OCI-LY7 (cell line): ENCODE measurements at regions not wholly inside any gene's neighbourhood (a gene's known extent, or its start where the extent isn't known, plus 50 kb on each side); places are given as distances from the start of the nearest gene placed in this dataset.

ENCODE experiments used
- BruUV-seq: library from RNA; stranded (reverse); fragments of 400-500 nt; replicated peaks from 2 replicates; lab custom pipeline; 2021; lab: Mats Ljungman, UMichigan
- CTCF ChIA-PET: fragments of 300-600 bp; sonication (Branson Sonifier 250); formaldehyde crosslinking; loops from one replicate; lab custom pipeline; 2022; ENCODE audit warnings: antibody characterized with exemption; ENCODE audit not compliant: unreplicated experiment; lab: Charles Lee
- POLR2A ChIA-PET: fragments of 300-600 bp; sonication (Branson Sonifier 250); formaldehyde crosslinking; loops from one replicate; lab custom pipeline; 2022; ENCODE audit warnings: antibody characterized with exemption; lab: Charles Lee
- DNase-seq: peaks from one replicate; pipeline ENCODE4 v3.0.0-alpha.2; 2015; ENCODE audit warnings: low spot score
- H2AFZ ChIP-seq: fragments of 200-600 bp; sonication (generic), shearing (Covaris generic); 2 replicates; pipeline ENCODE4 v1.6.1; 2014; ENCODE audit warnings: mild to moderate bottlenecking, antibody characterized with exemption, low read length, moderate library complexity
- H3K27ac ChIP-seq: fragments of 200-600 bp; sonication (generic); 2 replicates; pipeline ENCODE4 v1.5.1; 2014; ENCODE audit warnings: mixed run types, low read depth, mild to moderate bottlenecking, moderate library complexity, low read length, inconsistent platforms; ENCODE audit not compliant: poor library complexity, severe bottlenecking
- H3K36me3 ChIP-seq: fragments of 200-600 bp; sonication (generic); 2 replicates; pipeline ENCODE4 v1.6.1; 2014; ENCODE audit warnings: mild to moderate bottlenecking, antibody characterized with exemption, low read length, moderate library complexity, mixed read lengths; ENCODE audit not compliant: insufficient read depth
- H3K4me1 ChIP-seq: fragments of 200-600 bp; sonication (generic); 2 replicates; pipeline ENCODE4 v1.5.1; 2014; ENCODE audit warnings: mild to moderate bottlenecking, low read length; ENCODE audit not compliant: insufficient read depth, poor library complexity, severe bottlenecking
- H3K4me2 ChIP-seq: fragments of 200-600 bp; sonication (generic); 2 replicates; pipeline ENCODE4 v1.6.1; 2014; ENCODE audit warnings: mild to moderate bottlenecking, low read length
- H3K4me3 ChIP-seq: fragments of 200-600 bp; sonication (generic); 2 replicates; pipeline ENCODE4 v1.5.1; 2014; ENCODE audit warnings: mild to moderate bottlenecking, low read depth, low read length; ENCODE audit not compliant: poor library complexity, severe bottlenecking
- H3K79me2 ChIP-seq: fragments of 200-600 bp; sonication (generic); 2 replicates; pipeline ENCODE4 v1.6.1; 2016; ENCODE audit warnings: low read depth, mild to moderate bottlenecking, low read length, moderate library complexity, mixed read lengths; ENCODE audit not compliant: insufficient read depth
- H3K9me2 ChIP-seq: fragments of 200-600 bp; sonication (generic); 2 replicates; pipeline ENCODE4 v1.6.1; 2016; ENCODE audit warnings: mild to moderate bottlenecking, low read length, mixed read lengths; ENCODE audit not compliant: insufficient read depth
- H3K9me3 ChIP-seq: fragments of 200-600 bp; sonication (generic); 2 replicates; pipeline ENCODE4 v1.6.1; 2014; ENCODE audit warnings: mild to moderate bottlenecking, mixed run types, low read length, mixed read lengths
- H4K20me1 ChIP-seq: fragments of 200-600 bp; sonication (generic); 2 replicates; pipeline ENCODE4 v1.6.1; 2014; ENCODE audit warnings: mild to moderate bottlenecking, antibody characterized with exemption, low read length, moderate library complexity, mixed read lengths; ENCODE audit not compliant: insufficient read depth
- EZH2phosphoT487 ChIP-seq: fragments of 200-600 bp; sonication (generic); IDR thresholded peaks from 2 replicates; pipeline ENCODE4 v1.6.1; 2018; ENCODE audit warnings: low read depth, borderline replicate concordance, mild to moderate bottlenecking, mixed run types, antibody characterized with exemption, low read length, moderate library complexity, mixed read lengths
- intact Hi-C: fragments of 100-400 bp; cut with micrococcal nuclease; formaldehyde crosslinking; loops from one replicate; pipeline ENCODE4 v1.10.0; 2022; ENCODE audit not compliant: unreplicated experiment
- TF ChIP-seq, protein P1 (sequence below): fragments of 200-600 bp; sonication (generic); conservative IDR thresholded peaks from 2 replicates; pipeline ENCODE4 v1.5.1; 2014; ENCODE audit warnings: mild to moderate bottlenecking, antibody characterized with exemption, low read length, moderate library complexity, mixed read lengths

- H3K9me3 ChIP-seq, result no peaks in the 10 kb centered on the region
- POLR2A ChIA-PET, result no interaction called here
- H4K20me1 ChIP-seq, result no peaks in the 10 kb centered on the region
- no peak overlapping the region for H3K27ac ChIP-seq
- no peak overlapping the region for H2AFZ ChIP-seq
- DNase-seq, result no peak
- CTCF ChIA-PET, result no interaction called here
- H3K4me1 ChIP-seq, result no peaks in the 10 kb centered on the region
- no peaks in the 10 kb centered on the region for H3K79me2 ChIP-seq
- H3K36me3 ChIP-seq, result no peaks in the 10 kb centered on the region
- TF ChIP-seq EZH2phosphoT487, result no peak
- TF ChIP-seq, protein P1, sequence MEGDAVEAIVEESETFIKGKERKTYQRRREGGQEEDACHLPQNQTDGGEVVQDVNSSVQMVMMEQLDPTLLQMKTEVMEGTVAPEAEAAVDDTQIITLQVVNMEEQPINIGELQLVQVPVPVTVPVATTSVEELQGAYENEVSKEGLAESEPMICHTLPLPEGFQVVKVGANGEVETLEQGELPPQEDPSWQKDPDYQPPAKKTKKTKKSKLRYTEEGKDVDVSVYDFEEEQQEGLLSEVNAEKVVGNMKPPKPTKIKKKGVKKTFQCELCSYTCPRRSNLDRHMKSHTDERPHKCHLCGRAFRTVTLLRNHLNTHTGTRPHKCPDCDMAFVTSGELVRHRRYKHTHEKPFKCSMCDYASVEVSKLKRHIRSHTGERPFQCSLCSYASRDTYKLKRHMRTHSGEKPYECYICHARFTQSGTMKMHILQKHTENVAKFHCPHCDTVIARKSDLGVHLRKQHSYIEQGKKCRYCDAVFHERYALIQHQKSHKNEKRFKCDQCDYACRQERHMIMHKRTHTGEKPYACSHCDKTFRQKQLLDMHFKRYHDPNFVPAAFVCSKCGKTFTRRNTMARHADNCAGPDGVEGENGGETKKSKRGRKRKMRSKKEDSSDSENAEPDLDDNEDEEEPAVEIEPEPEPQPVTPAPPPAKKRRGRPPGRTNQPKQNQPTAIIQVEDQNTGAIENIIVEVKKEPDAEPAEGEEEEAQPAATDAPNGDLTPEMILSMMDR, result no peak
- H3K4me3 ChIP-seq, result no peak overlapping the region
- no TSS peak for BruUV-seq
- intact Hi-C loops, result no loop called here
- no peak overlapping the region for H3K4me2 ChIP-seq
- no peaks in the 10 kb centered on the region for H3K9me2 ChIP-seq
These were observed 134.5 kb downstream of the IRS2 start for GRCh38 chr13:109651854-109652253.

- TF ChIP-seq, protein P1, result no peak
- TF ChIP-seq EZH2phosphoT487, result no peak
- no peak for DNase-seq
- Histone ChIP-seq H3K4me2 (no peak overlapping the region), H3K36me3 (no peaks in the 10 kb centered on the region), H4K20me1 (no peaks in the 10 kb centered on the region), H3K4me1 (no peaks in the 10 kb centered on the region), H3K79me2 (no peaks in the 10 kb centered on the region), H3K4me3 (no peak overlapping the region), H2AFZ (no peak overlapping the region), H3K27ac (no peak overlapping the region), H3K9me2 (no peaks in the 10 kb centered on the region), H3K9me3 (no peaks in the 10 kb centered on the region)
- intact Hi-C loops, result no loop called here
- BruUV-seq, result no TSS peak
- CTCF ChIA-PET, result no interaction called here
- POLR2A ChIA-PET, result no interaction called here
These were observed 135.1 kb downstream of the IRS2 start for GRCh38 chr13:109651311-109651710.

DNA sequence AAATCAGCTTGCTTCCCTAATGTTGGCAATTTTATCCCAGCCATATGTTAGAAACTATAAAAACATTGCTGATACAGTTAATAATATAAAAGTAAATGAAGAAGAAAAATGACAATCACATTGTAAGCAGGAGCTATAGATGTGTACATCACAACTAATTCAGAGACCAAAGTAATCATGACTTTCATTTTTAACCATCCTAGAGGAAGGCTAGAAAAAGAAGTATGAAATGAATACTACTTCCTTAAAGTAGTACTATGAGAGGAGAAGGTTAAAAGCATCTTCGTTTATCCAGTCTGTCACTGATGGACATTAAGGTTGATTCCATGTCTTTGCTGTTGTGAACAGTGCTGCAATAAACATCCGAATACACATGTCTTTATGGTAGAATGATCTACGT, 135.5 kb downstream of the IRS2 start:
- ChIA-PET POLR2A (no interaction called here), CTCF (no interaction called here)
- no peak for TF ChIP-seq EZH2phosphoT487
- TF ChIP-seq, protein P1, result no peak
- no peak overlapping the region for H3K27ac ChIP-seq
- intact Hi-C loops, result no loop called here
- no peaks in the 10 kb centered on the region for H4K20me1 ChIP-seq
- BruUV-seq, result no TSS peak
- H3K4me1 ChIP-seq, result no peaks in the 10 kb centered on the region
- no peak overlapping the region for H3K4me3 ChIP-seq
- no peaks in the 10 kb centered on the region for H3K36me3 ChIP-seq
- H3K79me2 ChIP-seq, result no peaks in the 10 kb centered on the region
- DNase-seq, result no peak
- H3K9me3 ChIP-seq, result no peaks in the 10 kb centered on the region
- no peaks in the 10 kb centered on the region for H3K9me2 ChIP-seq
- no peak overlapping the region for H2AFZ ChIP-seq
- no peak overlapping the region for H3K4me2 ChIP-seq
